Tibial nerve (tissue), 3 donors: ENCODE measurements at regions not wholly inside any gene's neighbourhood (a gene's known extent, or its start where the extent isn't known, plus 50 kb on each side); places are given as distances from the start of the nearest gene placed in this dataset.

Source experiments
- CTCF ChIP-seq, 5 experiments: fragments of 200-600 bp in 3 of 5; fragments of 450-650 bp in 2 of 5; sonication (generic) in 3 of 5; IDR thresholded peaks; one replicate each; pipeline ENCODE4 v1.5.1; 2016 to 2019; ENCODE audit warnings: antibody characterized with exemption in 5 of 5, mild to moderate bottlenecking in 3 of 5, moderate library complexity in 2 of 5
- POLR2A ChIP-seq, 2 donors: fragments of 450-650 bp; IDR thresholded peaks; one replicate each; pipeline ENCODE4 v1.6.1; 2017; ENCODE audit warnings: antibody characterized with exemption in 2 of 2, mild to moderate bottlenecking in 2 of 2, moderate library complexity in 2 of 2

GRCh38 chr3:157785102-157785826 is 282.0 kb upstream of the VEPH1 start:
- TF ChIP-seq CTCF (IDR thresholded peaks at IDR 0.05) (no peak), POLR2A (IDR thresholded peaks at IDR 0.05) (no peak)
